ENCODE measurements at regions not wholly inside any gene's neighbourhood (a gene's known extent, or its start where the extent isn't known, plus 50 kb on each side); places are given as distances from the start of the nearest gene placed in this dataset.

DNA sequence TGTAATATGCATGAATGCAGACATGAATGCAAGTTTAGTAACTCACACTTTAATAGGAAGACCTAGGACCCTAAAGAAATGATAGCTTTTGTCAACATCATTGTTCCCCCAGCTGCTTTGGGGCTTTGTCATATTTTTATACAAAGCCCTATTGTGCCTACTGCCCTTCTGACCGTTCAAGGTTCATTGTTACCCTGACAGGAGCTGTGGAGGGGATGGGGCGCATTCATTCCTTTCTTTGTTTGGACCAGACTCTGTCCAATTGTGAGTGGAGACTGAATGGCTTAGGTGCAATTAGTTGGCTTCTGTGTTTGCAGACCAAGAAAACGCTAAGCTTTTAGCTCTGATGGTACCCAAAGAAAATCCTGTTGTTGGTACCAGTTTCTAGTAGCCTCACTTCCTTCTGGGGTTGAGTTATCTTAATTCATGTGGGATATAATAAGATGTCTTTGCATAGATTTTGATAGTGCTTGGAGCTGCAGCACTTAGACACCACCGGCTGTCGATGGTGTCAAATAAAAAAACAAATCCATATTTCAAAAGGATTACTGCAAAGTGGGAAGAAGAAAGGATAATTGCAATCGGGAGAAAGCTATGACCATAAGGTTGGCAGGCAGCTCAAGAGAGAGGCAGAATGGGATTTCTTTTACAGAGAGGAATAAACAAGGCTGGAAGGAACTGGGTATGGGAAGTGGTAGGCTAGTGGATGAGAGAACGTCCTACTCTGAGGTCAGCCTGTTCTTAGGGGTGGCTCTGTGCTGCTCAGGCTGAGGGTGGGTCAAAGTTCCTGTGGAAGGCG, 133.9 kb upstream of the TMTC4 start (continued):
- TF ChIP-seq, protein P1, sequence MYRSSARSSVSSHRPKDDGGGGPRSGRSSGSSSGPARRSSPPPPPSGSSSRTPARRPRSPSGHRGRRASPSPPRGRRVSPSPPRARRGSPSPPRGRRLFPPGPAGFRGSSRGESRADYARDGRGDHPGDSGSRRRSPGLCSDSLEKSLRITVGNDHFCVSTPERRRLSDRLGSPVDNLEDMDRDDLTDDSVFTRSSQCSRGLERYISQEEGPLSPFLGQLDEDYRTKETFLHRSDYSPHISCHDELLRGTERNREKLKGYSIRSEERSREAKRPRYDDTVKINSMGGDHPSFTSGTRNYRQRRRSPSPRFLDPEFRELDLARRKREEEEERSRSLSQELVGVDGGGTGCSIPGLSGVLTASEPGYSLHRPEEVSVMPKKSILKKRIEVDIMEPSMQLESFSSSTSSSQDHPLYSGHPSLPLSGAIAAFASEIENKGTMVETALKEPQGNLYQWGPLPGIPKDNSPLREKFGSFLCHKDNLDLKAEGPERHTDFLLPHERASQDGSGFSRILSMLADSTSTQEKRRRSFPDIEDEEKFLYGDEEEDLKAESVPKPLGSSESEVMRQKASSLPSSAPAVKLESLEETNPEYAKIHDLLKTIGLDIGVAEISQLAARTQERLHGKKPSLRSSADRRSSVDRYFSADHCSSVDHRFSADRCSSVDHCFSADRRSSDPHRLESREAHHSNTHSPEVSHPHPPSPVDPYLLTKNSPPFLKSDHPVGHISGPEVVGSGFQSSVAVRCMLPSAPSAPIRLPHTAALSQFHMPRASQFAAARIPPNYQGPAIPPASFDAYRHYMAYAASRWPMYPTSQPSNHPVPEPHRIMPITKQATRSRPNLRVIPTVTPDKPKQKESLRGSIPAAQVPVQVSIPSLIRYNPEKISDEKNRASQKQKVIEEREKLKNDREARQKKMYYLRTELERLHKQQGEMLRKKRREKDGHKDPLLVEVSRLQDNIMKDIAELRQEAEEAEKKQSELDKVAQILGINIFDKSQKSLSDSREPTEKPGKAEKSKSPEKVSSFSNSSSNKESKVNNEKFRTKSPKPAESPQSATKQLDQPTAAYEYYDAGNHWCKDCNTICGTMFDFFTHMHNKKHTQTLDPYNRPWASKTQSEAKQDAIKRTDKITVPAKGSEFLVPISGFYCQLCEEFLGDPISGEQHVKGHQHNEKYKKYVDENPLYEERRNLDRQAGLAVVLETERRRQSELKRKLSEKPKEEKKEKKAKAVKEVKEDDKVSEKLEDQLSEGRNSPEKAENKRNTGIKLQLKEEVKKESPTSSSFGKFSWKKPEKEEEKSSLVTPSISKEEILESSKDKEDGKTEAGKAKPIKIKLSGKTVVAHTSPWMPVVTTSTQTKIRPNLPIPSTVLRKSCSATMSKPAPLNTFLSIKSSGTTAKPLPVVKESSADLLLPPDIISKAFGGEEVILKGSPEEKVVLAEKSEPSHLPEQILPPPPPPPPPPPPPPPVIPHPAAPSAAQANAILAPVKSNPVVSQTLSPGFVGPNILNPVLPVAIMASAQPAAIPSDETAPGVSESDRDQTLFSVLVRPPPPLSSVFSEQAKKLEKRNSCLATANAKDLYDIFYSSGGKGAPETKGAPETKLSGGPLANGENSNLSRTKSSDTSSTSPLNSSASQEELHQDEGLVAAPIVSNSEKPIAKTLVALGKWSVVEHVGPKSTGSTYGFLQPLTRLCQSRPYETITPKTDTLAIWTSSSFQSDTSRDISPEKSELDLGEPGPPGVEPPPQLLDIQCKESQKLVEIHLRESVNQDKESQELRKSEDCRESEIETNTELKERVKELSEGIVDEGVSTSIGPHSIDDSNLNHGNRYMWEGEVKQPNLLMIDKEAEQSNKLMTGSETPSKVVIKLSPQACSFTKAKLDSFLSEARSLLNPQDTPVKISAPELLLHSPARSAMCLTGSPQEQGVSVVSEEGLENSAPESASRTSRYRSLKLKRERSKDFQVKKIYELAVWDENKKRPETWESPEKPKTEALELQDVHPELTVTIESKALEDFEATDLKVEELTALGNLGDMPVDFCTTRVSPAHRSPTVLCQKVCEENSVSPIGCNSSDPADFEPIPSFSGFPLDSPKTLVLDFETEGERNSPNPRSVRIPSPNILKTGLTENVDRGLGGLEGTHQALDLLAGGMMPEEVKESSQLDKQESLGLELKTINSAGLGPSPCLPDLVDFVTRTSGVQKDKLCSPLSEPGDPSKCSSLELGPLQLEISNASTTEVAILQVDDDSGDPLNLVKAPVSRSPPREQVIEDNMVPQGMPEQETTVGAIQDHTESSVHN (CRISPR knock-in tag; IDR thresholded peaks at IDR 0.05) = no peak
- TF ChIP-seq HCFC1 (IDR thresholded peaks at IDR 0.05; ENCODE audit: low read depth, low read length) (no peak), FOSL1 (CRISPR knock-in tag; IDR thresholded peaks at IDR 0.05; ENCODE audit: borderline replicate concordance) (no peak), ZNF782 (CRISPR knock-in tag; IDR thresholded peaks at IDR 0.05; ENCODE audit: borderline replicate concordance) (no peak), ZNF772 (CRISPR knock-in tag; IDR thresholded peaks at IDR 0.05) (no peak), SKI (IDR thresholded peaks at IDR 0.05; ENCODE audit: partially characterized antibody) (no peak), GATAD2A (CRISPR knock-in tag; IDR thresholded peaks at IDR 0.05) (peak; percentile 72)
- TF ChIP-seq, protein P2, sequence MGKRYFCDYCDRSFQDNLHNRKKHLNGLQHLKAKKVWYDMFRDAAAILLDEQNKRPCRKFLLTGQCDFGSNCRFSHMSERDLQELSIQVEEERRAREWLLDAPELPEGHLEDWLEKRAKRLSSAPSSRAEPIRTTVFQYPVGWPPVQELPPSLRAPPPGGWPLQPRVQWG (CRISPR knock-in tag; IDR thresholded peaks at IDR 0.05; ENCODE audit: borderline replicate concordance, low read depth) = no peak
- TF ChIP-seq, protein P3, sequence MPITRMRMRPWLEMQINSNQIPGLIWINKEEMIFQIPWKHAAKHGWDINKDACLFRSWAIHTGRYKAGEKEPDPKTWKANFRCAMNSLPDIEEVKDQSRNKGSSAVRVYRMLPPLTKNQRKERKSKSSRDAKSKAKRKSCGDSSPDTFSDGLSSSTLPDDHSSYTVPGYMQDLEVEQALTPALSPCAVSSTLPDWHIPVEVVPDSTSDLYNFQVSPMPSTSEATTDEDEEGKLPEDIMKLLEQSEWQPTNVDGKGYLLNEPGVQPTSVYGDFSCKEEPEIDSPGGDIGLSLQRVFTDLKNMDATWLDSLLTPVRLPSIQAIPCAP (CRISPR knock-in tag; IDR thresholded peaks at IDR 0.05; ENCODE audit: low read depth) = no peak
- TF ChIP-seq, protein P4, sequence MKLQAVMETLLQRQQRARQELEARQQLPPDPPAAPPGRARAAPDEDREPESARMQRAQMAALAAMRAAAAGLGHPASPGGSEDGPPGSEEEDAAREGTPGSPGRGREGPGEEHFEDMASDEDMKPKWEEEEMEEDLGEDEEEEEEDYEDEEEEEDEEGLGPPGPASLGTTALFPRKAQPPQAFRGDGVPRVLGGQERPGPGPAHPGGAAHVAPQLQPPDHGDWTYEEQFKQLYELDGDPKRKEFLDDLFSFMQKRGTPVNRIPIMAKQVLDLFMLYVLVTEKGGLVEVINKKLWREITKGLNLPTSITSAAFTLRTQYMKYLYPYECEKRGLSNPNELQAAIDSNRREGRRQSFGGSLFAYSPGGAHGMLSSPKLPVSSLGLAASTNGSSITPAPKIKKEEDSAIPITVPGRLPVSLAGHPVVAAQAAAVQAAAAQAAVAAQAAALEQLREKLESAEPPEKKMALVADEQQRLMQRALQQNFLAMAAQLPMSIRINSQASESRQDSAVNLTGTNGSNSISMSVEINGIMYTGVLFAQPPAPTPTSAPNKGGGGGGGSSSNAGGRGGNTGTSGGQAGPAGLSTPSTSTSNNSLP (IDR thresholded peaks at IDR 0.05; ENCODE audit: low read depth, low read length) = peak; percentile 40; the same call in 1 of the 2 replicates
- TF ChIP-seq, protein P5, sequence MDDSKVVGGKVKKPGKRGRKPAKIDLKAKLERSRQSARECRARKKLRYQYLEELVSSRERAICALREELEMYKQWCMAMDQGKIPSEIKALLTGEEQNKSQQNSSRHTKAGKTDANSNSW (CRISPR knock-in tag; IDR thresholded peaks at IDR 0.05; ENCODE audit: borderline replicate concordance) = no peak
